GM21723 (cell line): ENCODE measurements at regions not wholly inside any gene's neighbourhood (a gene's known extent, or its start where the extent isn't known, plus 50 kb on each side); places are given as distances from the start of the nearest gene placed in this dataset.

Source experiments
- ATAC-seq: cut with Tn5 transposase; IDR thresholded peaks from one replicate; pipeline ENCODE4 v1.9.1; 2021; ENCODE audit warnings: mild to moderate bottlenecking, moderate library complexity; ENCODE audit not compliant: unreplicated experiment

DNA sequence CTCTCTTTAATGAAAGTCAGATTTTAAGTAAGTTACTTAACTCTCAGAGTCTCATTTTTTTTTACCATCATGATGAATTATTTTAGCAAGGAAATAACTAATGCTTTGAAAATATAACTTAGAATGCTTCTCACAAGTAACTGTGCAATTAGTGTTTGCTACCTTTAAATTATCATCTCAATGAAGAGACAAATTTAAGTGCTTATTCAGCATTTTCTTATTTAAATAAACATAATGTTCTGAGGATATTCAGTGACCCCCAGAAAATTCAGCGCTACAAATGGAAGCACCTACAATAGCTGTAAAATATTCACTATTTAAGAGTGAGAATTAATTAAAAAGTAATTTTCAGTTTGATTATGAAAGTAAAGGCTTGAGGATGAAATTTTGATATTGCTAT lies 527.2 kb downstream of the SLITRK1 start:
- ATAC-seq = no peak

DNA sequence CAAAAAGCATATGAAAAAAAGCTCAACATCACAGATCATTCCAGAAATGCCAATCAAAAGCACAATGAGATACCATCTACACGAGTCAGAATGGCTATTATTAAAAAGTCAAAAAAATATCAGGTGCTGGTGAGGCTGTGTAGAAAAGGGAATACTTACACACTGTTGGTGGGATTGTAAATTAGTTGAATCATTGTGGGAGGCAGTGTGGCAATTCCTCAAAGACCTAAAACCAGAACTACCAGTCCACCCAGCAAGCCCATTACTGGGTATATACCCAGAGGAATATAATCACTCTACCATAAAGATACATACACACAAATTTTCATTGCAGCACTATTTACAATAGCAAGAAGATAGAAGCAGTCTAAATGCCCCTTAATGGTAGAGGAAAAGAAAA lies 529.9 kb downstream of the SLITRK1 start:
- ATAC-seq = no peak

DNA sequence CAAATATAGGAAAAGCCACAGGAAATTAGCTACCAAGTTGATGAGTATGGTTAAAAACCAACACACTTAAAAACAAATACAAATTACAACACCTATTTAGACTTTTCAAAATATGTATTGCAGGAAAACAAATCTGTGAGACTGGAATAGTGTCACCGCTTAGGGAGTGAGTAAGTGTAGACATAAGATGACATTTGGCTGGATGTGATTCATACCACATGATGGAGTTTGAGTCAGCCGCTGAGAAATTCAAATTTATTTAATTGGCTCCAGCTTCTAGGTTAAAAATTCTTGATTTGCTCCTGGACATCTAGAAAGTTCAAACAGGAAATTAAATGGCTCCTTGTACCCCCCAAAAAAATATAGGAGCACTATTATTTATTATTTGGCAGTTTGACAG lies 531.7 kb downstream of the SLITRK1 start:
- ATAC-seq = no peak

- ATAC-seq = no peak
Measured at GRCh38 chr13:83344518-83344917, 537.8 kb downstream of the SLITRK1 start.

DNA sequence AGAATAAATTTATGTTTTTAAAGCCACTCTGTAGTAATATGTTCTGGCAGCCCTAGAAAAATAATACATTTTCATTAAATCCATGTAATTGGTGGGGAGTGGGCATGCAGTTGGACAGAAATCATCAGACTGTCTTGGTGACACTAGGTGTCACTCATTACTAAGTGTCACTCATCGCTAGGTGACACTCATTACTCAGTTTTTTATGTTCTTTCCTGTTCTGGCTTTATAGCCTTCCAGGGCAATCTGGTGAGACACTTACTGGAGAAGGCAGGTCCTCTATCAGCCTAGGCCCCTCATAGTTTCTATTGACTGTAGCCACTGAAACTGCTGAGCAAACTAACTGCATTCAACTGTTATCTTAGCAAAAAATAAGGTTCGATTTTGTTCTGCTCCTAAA lies 542.1 kb downstream of the SLITRK1 start:
- ATAC-seq = no peak

DNA sequence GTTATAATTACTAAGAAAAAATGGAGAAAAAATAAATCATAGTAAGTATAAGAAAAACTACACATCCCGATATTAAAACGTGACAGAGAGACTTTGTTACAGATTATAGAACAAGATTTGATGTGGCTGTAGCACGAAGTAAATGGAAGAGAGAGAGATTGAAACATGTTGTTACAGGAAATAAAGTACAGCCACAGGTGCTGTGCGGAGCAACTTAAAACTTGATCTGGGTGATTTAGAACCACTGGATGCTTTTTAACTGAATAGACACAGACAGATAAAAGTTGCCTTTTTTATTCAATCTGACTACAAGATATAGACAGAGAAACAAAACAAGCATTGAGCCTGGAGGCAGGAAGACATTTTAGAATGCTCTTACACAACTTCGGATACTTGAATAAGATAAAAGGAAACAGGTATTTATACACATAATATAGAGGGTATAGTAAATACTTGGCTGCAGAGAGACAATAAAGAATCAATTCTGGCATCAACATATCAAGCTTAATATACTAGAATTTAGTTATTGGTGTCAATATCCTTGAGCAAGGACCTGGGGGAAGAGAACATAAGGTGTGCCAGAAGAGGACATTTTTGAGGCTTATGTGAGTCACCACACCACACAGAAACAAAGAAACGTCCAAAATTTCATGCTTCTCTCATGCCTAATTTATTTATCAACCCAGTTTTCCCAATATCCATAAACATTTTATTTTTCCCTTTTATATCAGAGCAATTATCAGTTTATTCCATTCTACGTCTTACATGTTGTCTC lies 548.5 kb downstream of the SLITRK1 start:
- no peak for ATAC-seq

- no peak for ATAC-seq
Measured at GRCh38 chr13:83332751-83333150, 549.5 kb downstream of the SLITRK1 start.

GRCh38 chr13:83327091-83327490 lies 555.2 kb downstream of the SLITRK1 start:
- ATAC-seq = no peak

DNA sequence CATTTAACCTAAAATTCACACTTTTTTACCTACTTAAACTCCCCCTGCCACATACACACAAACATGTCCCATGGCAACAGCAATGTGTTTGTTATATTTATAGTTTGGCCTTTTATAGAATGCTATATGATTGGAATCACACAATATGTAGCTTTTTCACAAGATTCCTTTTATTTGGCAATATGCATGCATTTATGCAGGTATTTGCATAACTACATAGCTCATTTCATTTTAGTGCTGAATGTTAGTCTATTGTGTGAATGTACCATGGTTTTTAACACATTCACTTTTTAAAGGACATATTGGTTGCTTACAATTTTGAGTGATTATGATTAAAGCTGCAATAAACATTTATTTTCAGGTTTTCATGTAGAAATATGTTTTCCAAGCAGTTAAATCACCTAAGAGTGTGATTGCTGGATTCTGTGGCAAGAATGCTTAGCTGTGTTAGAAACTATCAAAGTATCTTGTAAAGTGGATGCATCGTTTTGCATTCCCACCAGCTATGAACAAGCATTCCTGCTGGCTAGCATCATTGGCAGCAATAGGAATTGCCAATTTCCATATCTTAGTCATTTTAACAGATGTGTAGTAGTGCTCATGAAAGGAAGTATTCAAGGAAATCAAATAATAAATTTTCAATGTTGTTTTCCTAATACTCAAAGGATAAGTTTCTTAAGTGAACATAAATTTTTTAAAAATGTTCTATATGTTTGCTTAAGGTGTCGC lies 557.0 kb downstream of the SLITRK1 start:
- no peak for ATAC-seq

DNA sequence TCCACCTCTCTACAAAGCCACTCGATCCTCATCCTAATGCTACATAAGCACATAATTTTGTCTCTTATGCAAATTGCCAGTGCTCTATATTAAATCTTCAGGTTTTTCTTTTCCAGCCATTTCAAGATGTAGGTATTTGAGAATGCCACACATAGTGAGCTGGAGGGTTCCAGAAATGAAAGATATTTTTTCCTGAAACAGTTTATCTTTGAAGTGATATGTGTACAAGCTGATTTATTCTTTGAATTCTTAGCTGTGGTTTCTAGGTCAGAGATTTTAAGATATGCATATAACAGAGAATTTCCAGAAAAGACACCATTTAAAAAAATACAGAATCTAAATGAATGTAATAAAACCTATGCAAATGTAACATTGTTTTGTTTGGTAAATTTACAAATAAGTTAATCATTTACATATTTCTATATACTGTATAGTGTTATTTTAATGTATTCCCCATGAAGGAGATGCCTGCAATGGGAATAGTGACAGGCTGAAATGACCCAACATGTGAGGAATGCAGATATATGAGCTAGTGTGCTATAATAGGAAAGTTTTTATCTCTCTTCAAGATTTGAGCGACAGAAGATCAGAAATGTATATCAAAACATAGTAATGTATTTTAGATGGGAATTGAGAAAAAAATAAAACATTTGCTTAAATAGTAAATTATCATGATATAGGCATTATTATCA lies 570.2 kb downstream of the SLITRK1 start:
- ATAC-seq = no peak

DNA sequence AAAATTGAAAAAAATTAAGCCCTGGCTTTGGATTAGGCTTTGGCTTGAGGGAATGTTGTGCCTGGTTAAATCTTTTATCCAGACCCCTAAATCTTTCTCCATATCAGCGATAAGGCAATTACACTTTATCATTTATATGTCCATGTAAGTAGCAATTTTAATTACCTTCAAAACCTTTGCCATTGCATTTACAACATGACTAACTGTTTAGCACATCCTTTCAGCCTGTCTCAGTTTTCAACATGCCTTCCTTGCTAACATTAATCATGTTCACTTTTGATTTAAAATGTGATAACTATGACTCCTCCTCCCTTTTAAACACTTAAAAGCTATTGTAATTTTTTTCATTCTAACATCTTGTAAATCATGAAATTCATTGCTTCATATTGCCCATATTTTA lies 583.7 kb downstream of the SLITRK1 start:
- no peak for ATAC-seq

DNA sequence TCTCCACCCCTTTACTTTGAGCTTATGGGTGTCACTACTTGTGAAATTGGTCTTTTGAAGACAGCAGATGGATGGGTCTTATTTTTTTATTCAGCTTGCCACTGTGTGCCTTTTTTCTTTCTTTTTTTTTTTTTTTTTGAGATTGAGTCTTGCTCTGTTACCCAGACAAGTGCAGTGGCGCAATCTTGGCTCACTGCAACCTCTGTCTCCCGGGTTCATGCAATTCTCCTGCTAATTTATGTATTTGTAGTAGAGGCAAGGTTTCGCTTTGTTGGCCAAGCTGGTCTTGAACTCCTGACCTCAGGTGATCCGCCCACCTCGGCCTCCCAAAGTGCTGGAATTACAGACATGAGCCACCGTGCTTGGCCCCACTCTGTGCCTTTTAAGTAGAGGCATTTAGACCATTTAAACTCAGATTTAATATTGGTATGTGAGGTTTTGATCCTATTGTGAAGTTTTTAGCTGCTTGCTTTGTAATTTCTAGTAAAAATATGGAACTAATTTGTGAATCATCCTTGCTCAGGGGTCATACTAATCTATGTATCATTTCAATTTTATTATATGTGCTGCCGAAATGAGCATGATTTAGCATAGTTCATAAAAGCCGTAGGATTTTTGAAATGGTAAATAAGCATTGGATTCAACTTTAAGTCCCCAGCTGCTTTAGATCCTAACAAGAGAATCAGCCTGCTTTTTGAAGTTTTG lies 584.5 kb downstream of the SLITRK1 start:
- ATAC-seq = no peak

DNA sequence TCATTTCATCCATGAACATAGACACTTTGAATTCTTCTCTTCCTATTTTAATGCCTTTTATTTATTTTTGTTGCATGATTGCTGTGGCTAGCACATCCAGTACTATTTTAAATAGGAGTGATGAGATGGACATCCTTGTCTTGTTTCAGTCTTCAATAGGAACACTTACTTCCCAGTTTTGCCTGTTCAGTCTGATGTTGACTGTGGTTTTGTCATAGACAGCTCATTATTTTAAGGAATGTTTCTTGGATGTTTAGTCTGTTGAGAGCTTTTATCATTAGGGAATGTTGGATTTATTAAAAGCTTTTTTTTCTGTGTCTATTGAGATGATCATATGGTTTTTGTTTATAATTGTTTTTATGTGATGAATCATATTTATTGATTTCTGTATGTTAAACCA lies 586.6 kb downstream of the SLITRK1 start:
- ATAC-seq = no peak

- no peak for ATAC-seq
Measured at GRCh38 chr13:83286737-83287136, 595.5 kb downstream of the SLITRK1 start.

GRCh38 chr13:83281654-83282053 lies 600.6 kb downstream of the SLITRK1 start:
- ATAC-seq = no peak

- no peak for ATAC-seq
Measured at GRCh38 chr13:83274679-83275078, 607.6 kb downstream of the SLITRK1 start.

DNA sequence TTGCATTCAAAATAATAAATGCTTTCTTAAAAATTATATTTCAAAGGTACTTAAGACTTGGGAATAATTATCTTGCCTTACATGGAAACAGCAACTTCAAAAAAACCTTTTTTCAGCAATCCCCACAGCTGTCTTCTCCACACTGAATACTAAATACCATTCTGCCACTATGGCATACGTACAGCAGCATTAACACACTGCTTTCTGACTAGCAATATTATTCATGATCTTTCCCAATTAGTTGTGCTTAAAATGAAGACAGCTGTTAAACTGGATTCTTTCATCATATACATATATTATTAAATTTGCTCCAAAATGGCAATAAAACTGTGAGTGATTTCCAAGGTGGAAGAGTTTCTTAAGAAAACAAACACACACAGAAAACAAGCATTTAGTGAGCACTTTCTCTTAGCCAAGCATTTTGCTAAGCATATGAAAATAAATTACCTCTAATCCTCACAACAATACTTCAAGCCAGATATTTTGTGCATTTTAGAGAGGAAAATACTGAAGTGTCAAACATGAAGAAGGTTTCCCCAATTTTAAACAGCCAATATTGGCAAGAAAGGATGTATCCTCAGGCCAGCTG lies 609.5 kb downstream of the SLITRK1 start:
- ATAC-seq = no peak

DNA sequence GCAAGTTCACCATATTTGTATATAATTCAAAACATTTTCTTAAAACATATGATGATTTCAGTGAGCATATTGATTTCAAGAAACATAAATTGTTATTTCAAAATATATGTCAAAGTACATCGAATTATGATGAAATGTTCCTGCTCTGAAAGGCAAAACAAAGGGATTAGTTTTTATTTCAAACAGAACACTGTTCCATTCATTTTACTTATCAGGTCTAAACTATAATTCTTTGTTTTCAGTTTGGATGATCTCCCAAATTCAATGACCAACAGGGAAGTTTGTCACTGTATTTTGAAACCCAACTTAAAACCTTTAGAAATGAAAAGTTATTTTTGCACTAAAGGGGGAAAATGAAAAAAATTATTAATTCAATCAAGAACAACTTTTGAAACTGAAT lies 610.2 kb downstream of the SLITRK1 start:
- ATAC-seq = no peak

- no peak for ATAC-seq
Measured at GRCh38 chr13:83265279-83265678, 617.0 kb downstream of the SLITRK1 start.

- ATAC-seq = no peak
Measured at GRCh38 chr13:83248751-83249150, 633.5 kb downstream of the SLITRK1 start.

DNA sequence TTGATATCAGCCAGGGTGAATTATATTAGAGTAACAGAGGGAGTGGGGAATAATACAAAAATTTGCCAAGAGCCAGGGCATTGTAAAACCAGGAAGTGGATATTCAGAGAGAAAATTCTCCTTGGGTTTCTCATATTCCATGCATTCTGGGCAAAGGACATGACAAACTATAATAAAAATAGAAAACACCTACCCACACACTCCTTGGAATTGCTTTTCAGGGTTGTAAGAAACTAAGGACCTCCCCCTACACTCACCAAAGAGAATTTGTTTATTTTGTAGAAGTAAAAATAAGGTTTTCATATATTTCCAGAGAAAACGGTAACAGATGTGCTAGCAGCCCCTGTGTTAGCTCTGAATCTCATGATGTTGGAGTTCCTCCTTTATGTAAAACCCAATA lies 649.6 kb downstream of the SLITRK1 start:
- ATAC-seq = no peak
